ENCODE measurements at regions not wholly inside any gene's neighbourhood (a gene's known extent, or its start where the extent isn't known, plus 50 kb on each side); places are given as distances from the start of the nearest gene placed in this dataset.

DNA sequence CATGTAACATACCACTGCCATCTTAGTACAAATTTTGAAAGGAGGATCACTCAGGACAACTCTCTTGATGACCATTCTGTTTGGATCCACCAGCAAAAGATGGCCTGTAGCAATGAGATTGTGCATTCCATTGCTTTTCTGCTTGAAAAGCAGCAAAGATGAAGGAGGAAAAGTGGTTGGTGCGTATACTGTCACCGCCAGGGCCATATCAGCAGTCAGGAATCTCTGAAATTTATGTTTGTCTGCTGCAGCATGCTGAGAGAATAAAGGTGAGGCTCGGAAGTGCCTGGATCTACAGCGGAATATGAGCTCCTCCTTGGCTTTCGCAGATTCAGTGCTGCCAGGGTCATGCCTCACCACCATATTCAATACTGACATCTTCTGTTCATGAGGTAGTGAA, 144.4 kb downstream of the GPBP1 start (continued):
- TF ChIP-seq ZNF518A (tag by site-specific recombination; conservative IDR thresholded peaks at IDR 0.05; ENCODE audit: low read depth) (no peak), OVOL3 (tag by site-specific recombination; IDR thresholded peaks at IDR 0.05) (no peak), SCRT1 (tag by site-specific recombination; IDR thresholded peaks at IDR 0.05; ENCODE audit: borderline replicate concordance) (no peak), ZNF10 (tag by site-specific recombination; IDR thresholded peaks at IDR 0.05) (no peak), ZNF585B (tag by site-specific recombination; IDR thresholded peaks at IDR 0.05) (no peak), ZBTB7A (tag by site-specific recombination; IDR thresholded peaks at IDR 0.05; ENCODE audit: low read depth) (no peak), GLI2 (tag by site-specific recombination; IDR thresholded peaks at IDR 0.05; ENCODE audit: borderline replicate concordance, low read depth) (no peak), ZBTB49 (tag by site-specific recombination; IDR thresholded peaks at IDR 0.05; ENCODE audit: low read depth) (no peak), ZNF548 (tag by site-specific recombination; IDR thresholded peaks at IDR 0.05) (no peak), ZNF660 (tag by site-specific recombination; IDR thresholded peaks at IDR 0.05) (no peak), SALL2 (tag by site-specific recombination; IDR thresholded peaks at IDR 0.05; ENCODE audit: borderline replicate concordance) (no peak), ZNF629 (tag by site-specific recombination; IDR thresholded peaks at IDR 0.05) (no peak), ZSCAN18 (tag by site-specific recombination; IDR thresholded peaks at IDR 0.05) (no peak), ZEB2 (tag by site-specific recombination; IDR thresholded peaks at IDR 0.05) (no peak)
- TF ChIP-seq, protein P1, sequence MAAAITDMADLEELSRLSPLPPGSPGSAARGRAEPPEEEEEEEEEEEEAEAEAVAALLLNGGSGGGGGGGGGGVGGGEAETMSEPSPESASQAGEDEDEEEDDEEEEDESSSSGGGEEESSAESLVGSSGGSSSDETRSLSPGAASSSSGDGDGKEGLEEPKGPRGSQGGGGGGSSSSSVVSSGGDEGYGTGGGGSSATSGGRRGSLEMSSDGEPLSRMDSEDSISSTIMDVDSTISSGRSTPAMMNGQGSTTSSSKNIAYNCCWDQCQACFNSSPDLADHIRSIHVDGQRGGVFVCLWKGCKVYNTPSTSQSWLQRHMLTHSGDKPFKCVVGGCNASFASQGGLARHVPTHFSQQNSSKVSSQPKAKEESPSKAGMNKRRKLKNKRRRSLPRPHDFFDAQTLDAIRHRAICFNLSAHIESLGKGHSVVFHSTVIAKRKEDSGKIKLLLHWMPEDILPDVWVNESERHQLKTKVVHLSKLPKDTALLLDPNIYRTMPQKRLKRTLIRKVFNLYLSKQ (tag by site-specific recombination; IDR thresholded peaks at IDR 0.05; ENCODE audit: borderline replicate concordance): no peak

- H3K4me1 ChIP-seq (ENCODE audit: control insufficient read depth, insufficient read depth, low read length): no peaks in the 10 kb centered on the region
- no peak overlapping the region for H3K27ac ChIP-seq (ENCODE audit: extremely low read depth, low read depth, low read length)
- no peak overlapping the region for H3K4me3 ChIP-seq (ENCODE audit: low read depth, low read length)
- POLR2A ChIA-PET: no interaction called here
- TF ChIP-seq ZNF768 (tag by site-specific recombination; IDR thresholded peaks at IDR 0.05): no peak
- no peak for TF ChIP-seq ZNF610 (tag by site-specific recombination; IDR thresholded peaks at IDR 0.05; ENCODE audit: borderline replicate concordance)
- TF ChIP-seq ZNF660 (tag by site-specific recombination; IDR thresholded peaks at IDR 0.05): no peak
- no peaks in the 10 kb centered on the region for H3K36me3 ChIP-seq (ENCODE audit: control insufficient read depth in 2 of 2, insufficient read depth in 1 of 2, low read length in 2 of 2)
- CTCF ChIA-PET: interaction anchor here (0.6 kb wide), 1 partner anchor 19 kb away, joined by 4 read pairs; no protein-coding TSS in a partner anchor
- no peaks in the 10 kb centered on the region for H3K9me3 ChIP-seq (ENCODE audit: control insufficient read depth, insufficient read depth, low read depth, low read length)
Observed at GRCh38 chr5:57317341-57317740, 143.5 kb downstream of the GPBP1 start.
